Left renal pelvis (tissue), 4 donors: ENCODE measurements at regions not wholly inside any gene's neighbourhood (a gene's known extent, or its start where the extent isn't known, plus 50 kb on each side); places are given as distances from the start of the nearest gene placed in this dataset.

Experiments used
- DNase-seq, 4 donors: peaks; one replicate each; pipeline ENCODE4 v3.0.0-alpha.2; 2013; ENCODE audit warnings: low read depth in 4 of 4, low spot score in 3 of 4

GRCh38 chr10:92747066-92747465 is 57.3 kb downstream of the HHEX start:
- no peak for DNase-seq

GRCh38 chr10:92747600-92747999 is 57.8 kb downstream of the HHEX start:
- DNase-seq, result no peak

- DNase-seq, result no peak
These were observed 61.2 kb downstream of the HHEX start for GRCh38 chr10:92750791-92751533.

- DNase-seq, result no peak
These were observed 61.7 kb downstream of the HHEX start for GRCh38 chr10:92751534-92751811.

GRCh38 chr10:92751827-92752226 is 62.1 kb downstream of the HHEX start:
- no peak for DNase-seq

- DNase-seq, result no peak
These were observed 64.1 kb downstream of the HHEX start for GRCh38 chr10:92753865-92754264.

GRCh38 chr10:92755725-92756124 is 66.0 kb downstream of the HHEX start:
- no peak for DNase-seq

GRCh38 chr10:92756201-92757065 is 66.7 kb downstream of the HHEX start:
- peak in 2 of 4 donors; percentile 6 to 8 for DNase-seq

GRCh38 chr10:92757066-92757710 is 67.4 kb downstream of the HHEX start:
- DNase-seq, result peak; percentile 16 to 40 (median 23)

GRCh38 chr10:92757711-92758104 is 68.0 kb downstream of the HHEX start:
- no peak for DNase-seq

GRCh38 chr10:92758594-92758993 is 68.8 kb downstream of the HHEX start:
- no peak for DNase-seq

- DNase-seq, result no peak
These were observed 70.9 kb downstream of the HHEX start for GRCh38 chr10:92760609-92761008.

GRCh38 chr10:92761571-92761970 is 71.8 kb downstream of the HHEX start:
- no peak for DNase-seq

GRCh38 chr10:92763634-92764155 is 73.9 kb downstream of the HHEX start:
- no peak for DNase-seq

GRCh38 chr10:92766451-92766850 is 76.7 kb downstream of the HHEX start:
- no peak for DNase-seq

- no peak for DNase-seq
These were observed 78.3 kb downstream of the HHEX start for GRCh38 chr10:92768104-92768503.

GRCh38 chr10:92773776-92774175 is 74.5 kb upstream of the EXOC6 start:
- no peak for DNase-seq

- no peak for DNase-seq
These were observed 70.2 kb upstream of the EXOC6 start for GRCh38 chr10:92778091-92778490.

- DNase-seq, result no peak
These were observed 63.2 kb upstream of the EXOC6 start for GRCh38 chr10:92785118-92785517.

GRCh38 chr10:92787557-92788152 is 60.7 kb upstream of the EXOC6 start:
- DNase-seq, result no peak

- DNase-seq, result no peak
These were observed 59.3 kb upstream of the EXOC6 start for GRCh38 chr10:92789067-92789466.
